HG02840 (cell line): ENCODE measurements at regions not wholly inside any gene's neighbourhood (a gene's known extent, or its start where the extent isn't known, plus 50 kb on each side); places are given as distances from the start of the nearest gene placed in this dataset.
"Not testable (repeated sequence)": the region's sequence is repeated elsewhere in the genome, so short reads cannot be mapped to it uniquely, and the experiment has no call there.

Experiments
- ATAC-seq: cut with Tn5 transposase; IDR thresholded peaks from one replicate; pipeline ENCODE4 v1.9.1; 2021; ENCODE audit warnings: mild to moderate bottlenecking, moderate library complexity, moderate number of reproducible peaks; ENCODE audit not compliant: unreplicated experiment, low FRiP score

GRCh38 chr2:144924827-144925226, 404.9 kb upstream of the ZEB2 start:
- no peak for ATAC-seq

- no peak for ATAC-seq
Measured at GRCh38 chr2:144922519-144922918, 402.6 kb upstream of the ZEB2 start.

- ATAC-seq, result no peak
Measured at GRCh38 chr2:144920755-144921530, 401.0 kb upstream of the ZEB2 start.

DNA sequence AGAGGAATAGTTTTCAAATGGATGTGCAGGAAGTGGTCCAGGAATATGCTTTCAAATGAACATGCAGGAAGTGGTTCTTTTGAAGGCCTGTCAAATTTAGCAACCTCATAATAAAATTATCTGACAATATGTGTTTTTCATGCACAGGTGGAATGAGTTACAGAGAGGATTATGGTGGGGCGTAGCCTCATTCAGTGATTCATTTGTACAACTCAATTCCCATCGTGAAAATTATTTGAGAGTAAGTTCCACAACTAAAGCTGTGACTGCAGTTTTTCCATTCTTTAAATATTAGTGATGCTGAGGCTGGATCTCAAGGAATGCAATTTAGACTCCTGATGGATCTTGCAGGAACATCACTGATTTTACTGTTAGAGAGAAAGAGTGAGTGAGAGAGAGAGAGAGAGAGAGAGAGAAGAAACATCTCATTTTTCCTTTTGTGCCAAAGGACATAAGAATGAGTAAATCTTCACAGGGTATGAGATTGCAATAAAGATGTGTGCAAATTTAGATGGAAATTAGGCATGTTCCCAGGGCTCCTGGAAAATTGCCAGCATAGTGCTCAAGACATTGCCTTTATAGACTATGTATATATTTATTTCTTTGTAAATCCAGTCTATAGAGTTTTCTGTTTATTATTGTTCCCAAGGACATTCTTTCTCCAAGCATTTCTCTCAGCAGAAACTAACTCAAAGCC, 394.9 kb upstream of the ZEB2 start:
- ATAC-seq, result no peak

DNA sequence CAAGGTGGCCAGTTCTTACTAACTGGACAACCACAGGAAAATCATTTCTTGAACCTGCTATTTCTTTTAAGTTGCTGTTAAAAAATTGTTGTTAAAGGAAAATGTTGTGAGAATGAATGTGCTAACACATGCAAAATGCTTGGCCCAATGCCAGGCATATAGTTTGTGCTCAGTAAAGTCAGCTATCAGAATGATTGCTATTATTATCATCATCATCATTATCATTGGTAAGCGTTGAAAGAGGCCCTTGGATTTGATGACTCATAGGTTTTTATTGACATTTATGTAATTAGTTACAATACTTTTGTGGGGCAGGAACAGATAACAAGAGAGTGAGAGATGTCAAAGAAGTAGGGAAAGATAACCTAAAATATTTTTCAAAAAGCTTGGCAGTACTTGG, 394.2 kb upstream of the ZEB2 start:
- ATAC-seq, result no peak

- ATAC-seq, result no peak
Measured at GRCh38 chr2:144912206-144912605, 392.3 kb upstream of the ZEB2 start.

- ATAC-seq, result no peak
Measured at GRCh38 chr2:144905956-144906355, 386.0 kb upstream of the ZEB2 start.

- no peak for ATAC-seq
Measured at GRCh38 chr2:144904612-144905011, 384.7 kb upstream of the ZEB2 start.

- ATAC-seq, result not testable (repeated sequence)
Measured at GRCh38 chr2:144903045-144903444, 383.1 kb upstream of the ZEB2 start.

- ATAC-seq, result not testable (repeated sequence)
Measured at GRCh38 chr2:144901386-144901785, 381.5 kb upstream of the ZEB2 start.

DNA sequence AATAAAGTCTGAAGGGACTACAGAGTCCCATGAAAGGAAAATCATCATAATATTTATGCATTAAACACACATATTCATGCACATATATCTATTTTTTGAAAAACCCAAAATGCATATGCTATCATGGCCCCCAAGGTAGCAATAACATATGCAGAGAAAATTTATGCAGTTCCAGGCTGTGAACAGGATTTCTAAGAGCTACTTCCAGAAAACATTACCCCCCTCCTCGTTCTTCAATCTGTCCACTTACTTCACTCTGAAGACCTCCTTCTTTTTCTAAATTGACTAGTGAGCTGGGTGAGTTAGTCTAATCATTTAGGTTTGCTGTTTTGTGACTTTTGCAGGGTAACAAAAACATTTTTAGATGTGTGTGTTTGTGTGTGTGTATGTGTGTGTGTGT, 376.4 kb upstream of the ZEB2 start:
- ATAC-seq, result no peak

DNA sequence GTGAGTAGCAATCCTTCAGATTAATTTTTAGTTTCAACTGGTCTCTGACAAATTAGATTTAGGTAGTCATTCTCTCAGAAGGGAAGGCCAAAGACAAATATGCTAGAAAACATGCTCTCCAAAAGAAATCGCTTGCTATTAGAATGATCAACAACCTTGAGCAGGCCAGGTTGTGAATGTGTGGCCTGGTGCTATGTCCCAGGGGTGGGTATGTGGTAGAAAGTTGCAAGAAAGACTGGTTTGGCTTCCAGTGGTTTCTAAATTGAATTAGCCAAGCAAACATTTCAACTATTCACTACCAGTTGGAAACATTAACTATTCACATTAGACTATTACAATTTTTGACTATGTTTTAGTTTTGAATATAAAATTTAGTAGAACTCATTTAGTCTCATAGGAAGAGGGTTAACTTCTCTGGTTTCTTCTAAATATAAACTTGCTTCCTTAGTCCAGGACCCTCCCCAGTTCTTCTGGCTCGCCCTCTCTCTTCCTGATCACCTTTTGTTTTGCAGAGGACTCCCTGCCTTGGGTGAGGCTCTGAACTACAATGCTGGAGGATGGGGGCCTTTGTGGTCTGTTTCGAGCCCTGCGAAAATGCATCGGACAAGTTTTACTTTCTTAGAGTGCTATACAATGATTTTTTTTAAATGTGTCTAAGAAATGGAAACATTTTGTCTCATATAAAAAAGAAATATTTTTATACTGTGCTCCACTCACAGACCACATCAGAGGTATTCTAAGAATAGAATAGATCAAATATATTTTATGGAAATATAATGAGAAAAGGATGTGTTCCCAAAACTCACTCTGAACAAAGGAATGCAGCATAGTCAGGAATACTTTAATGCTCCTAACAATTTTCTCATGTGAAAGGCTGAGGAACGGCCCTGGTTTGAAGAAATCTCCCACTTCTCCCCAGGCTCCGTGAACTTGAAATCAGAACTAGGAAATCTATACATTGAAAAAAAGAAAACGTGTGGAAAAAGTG, 375.0 kb upstream of the ZEB2 start:
- no peak for ATAC-seq

- no peak for ATAC-seq
Measured at GRCh38 chr2:144893464-144893863, 373.5 kb upstream of the ZEB2 start.

DNA sequence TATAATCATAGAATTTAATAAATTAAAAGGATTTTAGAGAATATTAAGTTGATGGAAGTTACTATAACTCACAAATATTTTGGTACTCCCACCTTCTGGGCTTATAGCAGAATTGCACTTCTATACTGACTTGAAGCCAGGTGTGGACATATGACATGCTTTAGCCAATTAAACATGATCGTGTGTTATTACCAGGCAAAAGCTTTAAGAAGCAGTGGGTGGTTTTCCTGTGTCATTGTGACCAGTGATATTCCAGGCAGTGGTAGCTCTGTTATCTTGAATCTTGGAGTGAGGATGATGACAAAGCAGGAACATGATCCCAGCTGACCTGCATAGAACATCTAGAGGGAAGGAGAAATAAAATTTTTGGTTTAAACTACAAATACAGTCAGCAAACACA, 370.9 kb upstream of the ZEB2 start:
- ATAC-seq, result no peak

- ATAC-seq, result no peak
Measured at GRCh38 chr2:144889348-144889747, 369.4 kb upstream of the ZEB2 start.

- ATAC-seq, result no peak
Measured at GRCh38 chr2:144886862-144887261, 366.9 kb upstream of the ZEB2 start.

GRCh38 chr2:144877893-144878292, 358.0 kb upstream of the ZEB2 start:
- no peak for ATAC-seq

- no peak for ATAC-seq
Measured at GRCh38 chr2:144876013-144876412, 356.1 kb upstream of the ZEB2 start.

GRCh38 chr2:144875290-144875969, 355.5 kb upstream of the ZEB2 start:
- ATAC-seq, result no peak

- no peak for ATAC-seq
Measured at GRCh38 chr2:144865670-144866069, 345.8 kb upstream of the ZEB2 start.
